SK-N-SH (cell line): ENCODE measurements at regions not wholly inside any gene's neighbourhood (a gene's known extent, or its start where the extent isn't known, plus 50 kb on each side); places are given as distances from the start of the nearest gene placed in this dataset.

Experiments used
- CTCF ChIP-seq: fragments of 200-600 bp; sonication (generic); IDR thresholded peaks from 2 replicates; pipeline ENCODE4 v1.6.1; 2017; ENCODE audit warnings: antibody characterized with exemption, mild to moderate bottlenecking, moderate library complexity
- EP300 ChIP-seq, 2 experiments: IDR thresholded peaks; 2 replicates each; pipeline versions ENCODE4 v1.4.0 to v1.6.1; 2012; ENCODE audit warnings: borderline replicate concordance in 1 of 2, low read depth in 1 of 2, low read length in 1 of 2
- GABPA ChIP-seq: IDR thresholded peaks from 2 replicates; pipeline ENCODE4 v1.4.0; 2012; ENCODE audit warnings: low read depth, mild to moderate bottlenecking
- JUND ChIP-seq: IDR thresholded peaks from 2 replicates; pipeline ENCODE4 v1.4.0; 2012
- MXI1 ChIP-seq: IDR thresholded peaks from 2 replicates; pipeline ENCODE4 v1.6.1; 2012; ENCODE audit warnings: mild to moderate bottlenecking, low read depth, low read length, improper control_type of control experiment
- PBX3 ChIP-seq: IDR thresholded peaks from 2 replicates; pipeline ENCODE4; 2012
- POLR2AphosphoS5 ChIP-seq: IDR thresholded peaks from 2 replicates; pipeline ENCODE4 v1.6.1; 2012; ENCODE audit warnings: low read depth, low read length
- RAD21 ChIP-seq: IDR thresholded peaks from 2 replicates; pipeline ENCODE4 v1.6.1; 2012; ENCODE audit warnings: mild to moderate bottlenecking, low read length
- RCOR1 ChIP-seq: fragments of 150-350 bp; IDR thresholded peaks from 2 replicates; pipeline ENCODE4 v1.6.1; 2017; ENCODE audit warnings: antibody characterized with exemption, low read length
- RXRA ChIP-seq: IDR thresholded peaks from 2 replicates; pipeline ENCODE4 v1.4.0; 2012; ENCODE audit warnings: low read depth, mild to moderate bottlenecking, borderline replicate concordance
- SIN3A ChIP-seq: IDR thresholded peaks from 2 replicates; pipeline ENCODE4 v1.6.1; 2012; ENCODE audit warnings: low read depth, mild to moderate bottlenecking, low read length, moderate library complexity, borderline replicate concordance
- TEAD4 ChIP-seq: IDR thresholded peaks from 2 replicates; pipeline ENCODE4 v1.4.0; 2012; ENCODE audit warnings: mild to moderate bottlenecking, borderline replicate concordance; ENCODE audit not compliant: insufficient read depth
- TF ChIP-seq, protein P1 (sequence below): fragments of 150-350 bp; IDR thresholded peaks from 2 replicates; pipeline ENCODE4 v1.6.1; 2017; ENCODE audit warnings: antibody characterized with exemption, low read length, low read depth, borderline replicate concordance
- TF ChIP-seq, protein P2 (sequence below): IDR thresholded peaks from 2 replicates; pipeline ENCODE4 v1.4.0; 2012; ENCODE audit warnings: low read depth, borderline replicate concordance

DNA sequence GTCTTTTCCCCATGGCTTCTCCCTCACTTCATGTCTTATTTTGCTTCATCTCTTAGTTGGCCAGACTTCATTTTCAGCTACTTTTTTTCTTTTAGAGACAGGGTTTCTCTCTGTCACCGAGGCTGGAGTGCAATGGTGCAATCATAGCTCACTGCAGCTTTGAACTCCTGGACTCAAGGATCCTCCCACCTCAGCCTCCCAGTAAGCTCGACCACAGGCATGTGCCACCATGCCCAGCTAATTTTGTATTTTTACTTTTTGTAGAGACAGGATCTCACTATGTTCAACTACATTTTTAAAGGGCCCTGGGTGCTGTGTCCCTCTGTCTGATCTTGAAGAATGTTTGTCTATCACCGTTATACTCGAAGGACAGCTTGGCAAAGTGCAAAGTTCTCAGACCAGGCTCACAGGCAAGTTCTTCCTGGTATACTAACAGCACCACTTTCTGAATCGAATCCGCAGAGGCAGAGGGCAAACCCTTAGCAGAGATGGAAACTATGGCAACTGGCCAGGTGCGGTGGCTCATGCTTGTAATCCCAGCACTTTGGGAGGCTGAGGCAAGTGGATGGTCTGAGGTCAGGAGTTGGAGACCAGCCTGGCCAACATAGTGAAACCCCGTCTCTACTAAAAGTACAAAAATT is 60.9 kb downstream of the SOWAHC start:
- TF ChIP-seq MXI1 (no peak), CTCF (no peak), POLR2AphosphoS5 (no peak), RXRA (no peak), EP300 (IDR thresholded peaks at IDR 0.05; ENCODE audit: borderline replicate concordance in 1 of 2, low read depth in 1 of 2, low read length in 1 of 2) (no peak), SIN3A (no peak), RAD21 (no peak), GABPA (no peak), PBX3 (no peak), JUND (no peak), TEAD4 (no peak), RCOR1 (no peak)
- TF ChIP-seq, protein P1, sequence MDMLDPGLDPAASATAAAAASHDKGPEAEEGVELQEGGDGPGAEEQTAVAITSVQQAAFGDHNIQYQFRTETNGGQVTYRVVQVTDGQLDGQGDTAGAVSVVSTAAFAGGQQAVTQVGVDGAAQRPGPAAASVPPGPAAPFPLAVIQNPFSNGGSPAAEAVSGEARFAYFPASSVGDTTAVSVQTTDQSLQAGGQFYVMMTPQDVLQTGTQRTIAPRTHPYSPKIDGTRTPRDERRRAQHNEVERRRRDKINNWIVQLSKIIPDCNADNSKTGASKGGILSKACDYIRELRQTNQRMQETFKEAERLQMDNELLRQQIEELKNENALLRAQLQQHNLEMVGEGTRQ: no peak
- TF ChIP-seq, protein P2, sequence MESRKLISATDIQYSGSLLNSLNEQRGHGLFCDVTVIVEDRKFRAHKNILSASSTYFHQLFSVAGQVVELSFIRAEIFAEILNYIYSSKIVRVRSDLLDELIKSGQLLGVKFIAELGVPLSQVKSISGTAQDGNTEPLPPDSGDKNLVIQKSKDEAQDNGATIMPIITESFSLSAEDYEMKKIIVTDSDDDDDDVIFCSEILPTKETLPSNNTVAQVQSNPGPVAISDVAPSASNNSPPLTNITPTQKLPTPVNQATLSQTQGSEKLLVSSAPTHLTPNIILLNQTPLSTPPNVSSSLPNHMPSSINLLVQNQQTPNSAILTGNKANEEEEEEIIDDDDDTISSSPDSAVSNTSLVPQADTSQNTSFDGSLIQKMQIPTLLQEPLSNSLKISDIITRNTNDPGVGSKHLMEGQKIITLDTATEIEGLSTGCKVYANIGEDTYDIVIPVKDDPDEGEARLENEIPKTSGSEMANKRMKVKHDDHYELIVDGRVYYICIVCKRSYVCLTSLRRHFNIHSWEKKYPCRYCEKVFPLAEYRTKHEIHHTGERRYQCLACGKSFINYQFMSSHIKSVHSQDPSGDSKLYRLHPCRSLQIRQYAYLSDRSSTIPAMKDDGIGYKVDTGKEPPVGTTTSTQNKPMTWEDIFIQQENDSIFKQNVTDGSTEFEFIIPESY: no peak
